Tibial nerve (tissue), 4 donors: ENCODE measurements at regions not wholly inside any gene's neighbourhood (a gene's known extent, or its start where the extent isn't known, plus 50 kb on each side); places are given as distances from the start of the nearest gene placed in this dataset.

Source experiments
- DNase-seq, 2 donors: peaks; one replicate each; pipeline ENCODE4 v3.0.0-alpha.2; 2019; ENCODE audit warnings: low spot score in 2 of 2
- H3K27ac ChIP-seq, 4 donors: fragments of 200-600 bp; sonication (generic) in 3 of 4; one replicate each; pipeline ENCODE4 v1.5.1; 2017 to 2019; ENCODE audit warnings: mild to moderate bottlenecking in 1 of 4
- H3K27me3 ChIP-seq, 2 donors: fragments of 200-600 bp; sonication (generic) in 1 of 2; one replicate each; pipeline versions ENCODE4 v1.5.1 to v1.6.0; 2017 to 2019
- H3K36me3 ChIP-seq, 3 donors: fragments of 200-600 bp; sonication (generic); one replicate each; pipeline ENCODE4 v1.5.1; 2018 to 2019
- H3K4me1 ChIP-seq, 4 donors: fragments of 200-600 bp; sonication (generic) in 3 of 4; one replicate each; pipeline ENCODE4 v1.5.1; 2017 to 2019
- H3K4me3 ChIP-seq, 4 donors: fragments of 200-600 bp; sonication (generic) in 3 of 4; one replicate each; pipeline ENCODE4 v1.5.1; 2017 to 2019; ENCODE audit warnings: mild to moderate bottlenecking in 1 of 4, moderate library complexity in 1 of 4
- H3K9me3 ChIP-seq, 4 donors: fragments of 200-600 bp; sonication (generic) in 3 of 4; one replicate each; pipeline ENCODE4 v1.5.1; 2017 to 2019
- EP300 ChIP-seq, 2 donors: sonication (generic); formaldehyde crosslinking; IDR thresholded peaks; one replicate each; pipeline ENCODE4 v1.6.1; 2017; ENCODE audit warnings: antibody characterized with exemption in 2 of 2, mild to moderate bottlenecking in 1 of 2
- POLR2A ChIP-seq, 2 donors: fragments of 450-650 bp; IDR thresholded peaks; one replicate each; pipeline ENCODE4 v1.6.1; 2017; ENCODE audit warnings: antibody characterized with exemption in 2 of 2, mild to moderate bottlenecking in 2 of 2, moderate library complexity in 2 of 2
- WGBS, 2 donors: methylation state at CpG; one replicate each; pipeline ENCODE4 v1.1.5; 2018; 5-methylcytosine and 5-hydroxymethylcytosine counted together
- TF ChIP-seq, protein P1 (sequence below), 5 experiments: fragments of 200-600 bp in 3 of 5; fragments of 450-650 bp in 2 of 5; sonication (generic) in 3 of 5; IDR thresholded peaks; one replicate each; pipeline ENCODE4 v1.5.1; 2016 to 2019; ENCODE audit warnings: antibody characterized with exemption in 5 of 5, mild to moderate bottlenecking in 3 of 5, moderate library complexity in 2 of 5

DNA sequence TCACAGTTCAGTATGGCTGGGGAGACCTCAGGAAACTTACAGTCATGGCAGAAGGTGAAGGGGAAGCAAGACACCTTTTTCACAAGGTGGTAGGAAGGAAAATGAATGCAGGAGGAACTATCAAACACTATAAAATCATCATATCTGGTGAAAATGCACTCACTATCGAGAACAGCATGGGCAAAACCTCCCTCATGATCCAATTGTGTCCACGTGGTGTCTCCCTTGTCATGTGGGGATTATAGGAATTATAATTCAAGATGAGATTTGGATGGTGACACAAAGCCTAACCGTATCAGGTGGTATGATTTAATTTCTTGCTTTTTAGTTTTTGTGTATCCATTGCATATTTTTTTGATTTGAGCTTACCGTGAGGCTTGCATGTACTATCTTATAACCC, 133.2 kb upstream of the SYNCRIP start:
- TF ChIP-seq POLR2A (IDR thresholded peaks at IDR 0.05) = no peak
- TF ChIP-seq, protein P1, sequence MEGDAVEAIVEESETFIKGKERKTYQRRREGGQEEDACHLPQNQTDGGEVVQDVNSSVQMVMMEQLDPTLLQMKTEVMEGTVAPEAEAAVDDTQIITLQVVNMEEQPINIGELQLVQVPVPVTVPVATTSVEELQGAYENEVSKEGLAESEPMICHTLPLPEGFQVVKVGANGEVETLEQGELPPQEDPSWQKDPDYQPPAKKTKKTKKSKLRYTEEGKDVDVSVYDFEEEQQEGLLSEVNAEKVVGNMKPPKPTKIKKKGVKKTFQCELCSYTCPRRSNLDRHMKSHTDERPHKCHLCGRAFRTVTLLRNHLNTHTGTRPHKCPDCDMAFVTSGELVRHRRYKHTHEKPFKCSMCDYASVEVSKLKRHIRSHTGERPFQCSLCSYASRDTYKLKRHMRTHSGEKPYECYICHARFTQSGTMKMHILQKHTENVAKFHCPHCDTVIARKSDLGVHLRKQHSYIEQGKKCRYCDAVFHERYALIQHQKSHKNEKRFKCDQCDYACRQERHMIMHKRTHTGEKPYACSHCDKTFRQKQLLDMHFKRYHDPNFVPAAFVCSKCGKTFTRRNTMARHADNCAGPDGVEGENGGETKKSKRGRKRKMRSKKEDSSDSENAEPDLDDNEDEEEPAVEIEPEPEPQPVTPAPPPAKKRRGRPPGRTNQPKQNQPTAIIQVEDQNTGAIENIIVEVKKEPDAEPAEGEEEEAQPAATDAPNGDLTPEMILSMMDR (IDR thresholded peaks at IDR 0.05) = no peak
- no peak for TF ChIP-seq EP300 (IDR thresholded peaks at IDR 0.05)
- WGBS, 2 donors = 76 to 80% methylated on average over 4 of the region's 4 CpGs
- H3K27ac ChIP-seq = no peak overlapping the region
- no peaks in the 10 kb centered on the region for H3K36me3 ChIP-seq
- H3K9me3 ChIP-seq = peaks cover 0 to 22% (median 0%) of the 10 kb centered on the region in 4 donors
- H3K4me3 ChIP-seq = no peak overlapping the region
- no peaks in the 10 kb centered on the region for H3K27me3 ChIP-seq
- no peak for DNase-seq
- H3K4me1 ChIP-seq = no peaks in the 10 kb centered on the region

DNA sequence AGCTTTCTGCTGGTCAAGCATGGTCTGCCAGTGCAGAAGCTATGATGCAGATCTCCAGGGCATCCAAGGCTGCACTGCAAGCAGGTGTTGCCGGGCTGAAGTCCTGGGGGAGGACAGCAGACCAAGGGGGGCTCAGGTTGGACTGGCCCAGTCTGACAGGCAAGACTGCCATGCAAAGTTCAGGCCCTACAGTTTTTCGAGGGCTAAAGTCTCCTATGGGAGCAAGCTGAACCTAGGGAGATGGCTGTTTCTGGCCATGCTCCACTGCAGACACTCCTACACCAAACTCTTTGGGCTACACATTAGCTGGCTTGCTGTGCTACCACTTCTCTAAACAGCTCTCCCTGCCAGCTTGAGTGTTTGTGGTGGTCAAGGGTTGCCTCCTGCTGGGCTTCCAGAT, 130.0 kb upstream of the SYNCRIP start:
- DNase-seq = no peak
- peaks cover 0 to 11% (median 0%) of the 10 kb centered on the region in 4 donors for H3K9me3 ChIP-seq
- TF ChIP-seq, protein P1 (IDR thresholded peaks at IDR 0.05) = no peak
- TF ChIP-seq POLR2A (IDR thresholded peaks at IDR 0.05) (no peak), EP300 (IDR thresholded peaks at IDR 0.05) (no peak)
- no peaks in the 10 kb centered on the region for H3K4me1 ChIP-seq
- no peak overlapping the region for H3K27ac ChIP-seq
- no peak overlapping the region for H3K4me3 ChIP-seq
- H3K36me3 ChIP-seq = no peaks in the 10 kb centered on the region
- WGBS, 2 donors = 70 to 75% methylated on average over 1 to 2 of the region's 2 CpGs
- H3K27me3 ChIP-seq = no peaks in the 10 kb centered on the region

DNA sequence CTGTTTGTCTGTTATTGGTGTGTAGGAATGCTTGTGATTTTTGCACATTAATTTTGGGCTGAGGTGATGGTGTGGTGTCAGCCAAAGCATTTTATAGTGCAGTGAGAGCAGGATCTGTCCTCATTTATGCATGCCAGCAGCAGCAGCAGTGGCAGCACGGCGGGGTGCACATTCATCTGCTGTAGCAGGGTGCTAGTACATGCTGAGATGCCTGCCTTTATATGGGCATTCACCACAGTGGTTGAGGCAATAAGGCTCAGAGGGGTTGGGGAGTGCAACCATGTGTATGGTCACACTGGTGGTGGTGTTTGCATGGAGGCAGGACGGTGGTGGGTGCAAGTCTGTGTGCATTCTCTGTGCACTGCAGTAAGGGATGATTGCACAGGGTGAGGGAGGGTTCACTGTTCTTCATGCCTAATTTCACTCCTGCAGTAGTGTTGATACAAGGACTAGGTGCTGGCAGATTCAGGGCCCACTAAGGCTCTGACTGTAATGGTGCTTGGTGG, 129.3 kb upstream of the SYNCRIP start:
- Histone ChIP-seq H3K27ac (no peak overlapping the region), H3K27me3 (no peaks in the 10 kb centered on the region), H3K36me3 (no peaks in the 10 kb centered on the region), H3K4me3 (no peak overlapping the region), H3K9me3 (peaks cover 0 to 4% (median 0%) of the 10 kb centered on the region in 4 donors), H3K4me1 (no peaks in the 10 kb centered on the region)
- DNase-seq = no peak
- WGBS, 2 donors = 67 to 80% methylated on average over 3 of the region's 3 CpGs
- TF ChIP-seq EP300 (IDR thresholded peaks at IDR 0.05) (no peak), POLR2A (IDR thresholded peaks at IDR 0.05) (no peak)
- TF ChIP-seq, protein P1 (IDR thresholded peaks at IDR 0.05) = no peak

DNA sequence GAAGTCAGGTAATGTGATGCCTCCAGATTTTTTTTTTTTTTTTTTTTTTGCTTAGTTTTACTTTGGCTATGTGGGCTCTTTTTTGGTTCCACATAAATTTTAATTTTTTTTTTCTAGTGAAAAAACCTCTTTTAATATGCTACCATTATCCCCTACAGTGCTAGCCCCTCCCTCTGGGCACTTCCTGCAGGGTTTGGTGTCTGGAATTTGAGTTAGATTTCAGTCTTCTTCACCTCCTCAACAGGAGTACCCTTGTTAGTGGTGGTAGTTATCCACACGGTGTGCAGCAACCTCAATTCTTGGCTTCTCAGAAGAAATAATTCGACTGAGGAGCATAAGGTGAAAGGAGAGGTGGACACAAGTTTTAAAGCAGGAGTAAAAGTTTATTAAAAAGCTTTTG, 128.8 kb upstream of the SYNCRIP start:
- no peaks in the 10 kb centered on the region for H3K27me3 ChIP-seq
- no peak overlapping the region for H3K4me3 ChIP-seq
- no peaks in the 10 kb centered on the region for H3K36me3 ChIP-seq
- TF ChIP-seq POLR2A (IDR thresholded peaks at IDR 0.05) = no peak
- TF ChIP-seq EP300 (IDR thresholded peaks at IDR 0.05) = no peak
- TF ChIP-seq, protein P1 (IDR thresholded peaks at IDR 0.05) = no peak
- no peaks in the 10 kb centered on the region for H3K9me3 ChIP-seq
- WGBS, 2 donors = 72 to 79% methylated on average over 2 of the region's 2 CpGs
- H3K4me1 ChIP-seq = no peaks in the 10 kb centered on the region
- H3K27ac ChIP-seq = no peak overlapping the region
- no peak for DNase-seq

DNA sequence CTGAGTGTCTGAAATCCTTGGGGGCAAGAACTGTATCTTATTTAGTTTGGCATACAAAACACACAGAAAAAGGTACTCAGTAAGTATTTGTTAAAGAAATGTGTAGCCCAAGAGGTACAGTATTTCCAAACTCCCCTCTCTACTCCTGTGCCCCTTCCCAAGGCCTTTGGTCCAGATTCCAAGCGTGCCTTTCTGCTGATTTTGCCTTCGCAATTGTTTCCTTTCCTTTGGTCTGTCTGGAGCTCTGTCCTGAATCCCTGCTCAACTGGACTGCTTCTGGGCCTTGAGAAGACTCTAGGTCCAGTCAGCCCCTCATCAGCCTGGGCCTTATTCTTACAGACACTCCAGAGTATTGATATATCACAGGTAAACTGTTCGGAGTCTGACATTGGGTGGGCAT, 122.2 kb upstream of the SYNCRIP start:
- no peak overlapping the region for H3K4me3 ChIP-seq
- WGBS, 2 donors = 69 to 78% methylated on average over 3 of the region's 3 CpGs
- no peaks in the 10 kb centered on the region for H3K9me3 ChIP-seq
- H3K36me3 ChIP-seq = no peaks in the 10 kb centered on the region
- TF ChIP-seq, protein P1 (IDR thresholded peaks at IDR 0.05) = no peak
- no peak for TF ChIP-seq EP300 (IDR thresholded peaks at IDR 0.05)
- no peak for TF ChIP-seq POLR2A (IDR thresholded peaks at IDR 0.05)
- H3K27me3 ChIP-seq = no peaks in the 10 kb centered on the region
- no peak for DNase-seq
- H3K4me1 ChIP-seq = no peaks in the 10 kb centered on the region
- H3K27ac ChIP-seq = no peak overlapping the region
